Liver (tissue), 7 donors: ENCODE measurements at regions not wholly inside any gene's neighbourhood (a gene's known extent, or its start where the extent isn't known, plus 50 kb on each side); places are given as distances from the start of the nearest gene placed in this dataset.

ENCODE experiments used
- DNase-seq: peaks from one replicate; pipeline ENCODE4 v3.0.0-alpha.2; 2017; ENCODE audit warnings: low spot score
- H3K27ac ChIP-seq, 2 donors: one replicate each; pipeline ENCODE4 v1.7.0; 2013; ENCODE audit warnings: inconsistent platforms in 2 of 2, low read length in 2 of 2, control low read depth in 1 of 2, low read depth in 1 of 2, mild to moderate bottlenecking in 1 of 2
- H3K27me3 ChIP-seq, 4 donors: one replicate each; pipeline versions ENCODE4 v1.6.1 to v1.7.0; 2013; ENCODE audit warnings: low read length in 3 of 4, inconsistent platforms in 1 of 4, mild to moderate bottlenecking in 1 of 4, moderate library complexity in 1 of 4; ENCODE audit not compliant: control insufficient read depth in 4 of 4, insufficient read depth in 4 of 4
- H3K36me3 ChIP-seq, 4 donors: one replicate each; pipeline versions ENCODE4 v1.6.1 to v1.7.0; 2013; ENCODE audit warnings: low read length in 3 of 4, mild to moderate bottlenecking in 3 of 4, low read depth in 1 of 4, moderate library complexity in 1 of 4; ENCODE audit not compliant: control insufficient read depth in 4 of 4, insufficient read depth in 3 of 4
- H3K4me1 ChIP-seq, 4 donors: one replicate each; pipeline versions ENCODE4 v1.6.1 to v1.7.0; 2013; ENCODE audit warnings: low read length in 3 of 4, mild to moderate bottlenecking in 3 of 4, moderate library complexity in 1 of 4; ENCODE audit not compliant: control insufficient read depth in 4 of 4, insufficient read depth in 4 of 4
- H3K4me3 ChIP-seq, 3 donors: one replicate each; pipeline versions ENCODE4 v1.6.1 to v1.7.0; 2013; ENCODE audit warnings: low read length in 3 of 3, control low read depth in 1 of 3, low read depth in 1 of 3, mild to moderate bottlenecking in 1 of 3
- H3K9ac ChIP-seq, 2 donors: one replicate each; pipeline ENCODE4 v1.7.0; 2013; ENCODE audit warnings: low read length in 2 of 2, mild to moderate bottlenecking in 2 of 2, moderate library complexity in 2 of 2, control low read depth in 1 of 2, low read depth in 1 of 2
- H3K9me3 ChIP-seq, 4 donors: one replicate each; pipeline versions ENCODE4 v1.6.1 to v1.7.0; 2013; ENCODE audit warnings: low read length in 3 of 4; ENCODE audit not compliant: control insufficient read depth in 4 of 4
- EGR1 ChIP-seq, 2 donors: IDR thresholded peaks; 2 replicates each; pipeline ENCODE4 v1.6.1; 2016 to 2018; ENCODE audit warnings: antibody characterized with exemption in 2 of 2, low read depth in 2 of 2
- FOXA1 ChIP-seq: IDR thresholded peaks from 2 replicates; pipeline ENCODE4 v1.6.1; 2016; ENCODE audit warnings: antibody characterized with exemption
- FOXA2 ChIP-seq: IDR thresholded peaks from 2 replicates; pipeline ENCODE4 v1.6.1; 2016; ENCODE audit warnings: antibody characterized with exemption
- GABPA ChIP-seq, 2 donors: IDR thresholded peaks in 1 of 2; conservative IDR thresholded peaks in 1 of 2; 2 replicates each; pipeline ENCODE4 v1.6.1; 2016; ENCODE audit warnings: antibody characterized with exemption in 2 of 2, mild to moderate bottlenecking in 1 of 2, moderate library complexity in 1 of 2
- HNF4A ChIP-seq, 2 donors: conservative IDR thresholded peaks; 2 replicates each; pipeline ENCODE4 v1.6.1; 2016; ENCODE audit warnings: antibody characterized with exemption in 2 of 2, mild to moderate bottlenecking in 2 of 2
- JUND ChIP-seq, 2 donors: IDR thresholded peaks; 2 replicates each; pipeline ENCODE4 v1.6.1; 2016; ENCODE audit warnings: antibody characterized with exemption in 2 of 2
- NR2F2 ChIP-seq: IDR thresholded peaks from 2 replicates; pipeline ENCODE4 v1.6.1; 2016; ENCODE audit warnings: antibody characterized with exemption
- RAD21 ChIP-seq, 2 donors: IDR thresholded peaks; 2 replicates each; pipeline ENCODE4 v1.6.1; 2016; ENCODE audit warnings: antibody characterized with exemption in 2 of 2, mild to moderate bottlenecking in 2 of 2
- RXRA ChIP-seq, 2 donors: IDR thresholded peaks; 2 replicates each; pipeline ENCODE4 v1.6.1; 2017 to 2018; ENCODE audit warnings: antibody characterized with exemption in 2 of 2, mild to moderate bottlenecking in 1 of 2
- SP1 ChIP-seq: IDR thresholded peaks from 2 replicates; pipeline ENCODE4 v1.6.1; 2018; ENCODE audit warnings: antibody characterized with exemption, mild to moderate bottlenecking
- TAF1 ChIP-seq: conservative IDR thresholded peaks from 2 replicates; pipeline ENCODE4 v1.6.1; 2016; ENCODE audit warnings: antibody characterized with exemption, mild to moderate bottlenecking
- YY1 ChIP-seq: IDR thresholded peaks from 2 replicates; pipeline ENCODE4 v1.6.1; 2016; ENCODE audit warnings: antibody characterized with exemption, mild to moderate bottlenecking
- WGBS: extraction: QIAGEN DNeasy Blood & Tissue Kit; methylation state at CpG from one replicate; pipeline ENCODE4 v1.1.7; 2013; 5-methylcytosine and 5-hydroxymethylcytosine counted together
- TF ChIP-seq, protein P1 (sequence below): IDR thresholded peaks from 2 replicates; pipeline ENCODE4 v1.6.1; 2016; ENCODE audit warnings: antibody characterized with exemption, mild to moderate bottlenecking
- TF ChIP-seq, protein P2 (sequence below): IDR thresholded peaks from 2 replicates; pipeline ENCODE4 v1.6.1; 2016; ENCODE audit warnings: antibody characterized with exemption
- TF ChIP-seq, protein P3 (sequence below): IDR thresholded peaks from 2 replicates; pipeline ENCODE4 v1.6.1; 2016; ENCODE audit warnings: antibody characterized with exemption
- TF ChIP-seq, protein P4 (sequence below): IDR thresholded peaks from 2 replicates; pipeline ENCODE4 v1.6.1; 2016; ENCODE audit warnings: antibody characterized with exemption
- donor health status: healthy.
- donor health status: healthy.
- donor health status: healthy.
- donor health status: healthy.

DNA sequence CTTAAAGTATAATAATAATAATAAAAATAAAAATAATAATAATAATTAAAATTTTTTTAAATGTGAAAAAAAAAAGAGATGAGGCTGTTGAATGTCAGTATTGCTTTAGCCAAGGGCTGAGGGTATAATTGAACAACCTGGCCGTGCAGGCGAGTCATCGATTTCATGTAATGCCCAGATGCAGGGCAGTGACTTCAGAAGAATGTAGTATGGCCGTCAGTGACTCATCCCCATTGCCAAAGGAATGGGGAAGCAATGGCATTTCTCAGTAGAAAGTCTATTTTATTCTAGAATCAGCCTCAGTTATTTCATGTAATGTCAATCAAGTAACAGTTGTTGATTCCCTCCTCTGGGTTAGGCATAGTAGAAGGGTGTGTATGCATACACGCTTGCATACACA, 516.4 kb downstream of the GLRX3 start:
- WGBS = 93% methylated on average over 5 of the region's 5 CpGs
- DNase-seq = no peak
- H3K9ac ChIP-seq = no peak overlapping the region
- H3K36me3 ChIP-seq = no peaks in the 10 kb centered on the region
- no peak overlapping the region for H3K27ac ChIP-seq
- peaks cover 0 to under 1% (median 0%) of the 10 kb centered on the region in 4 donors for H3K9me3 ChIP-seq
- H3K27me3 ChIP-seq = no peaks in the 10 kb centered on the region
- TF ChIP-seq RXRA (IDR thresholded peaks at IDR 0.05) (no peak), NR2F2 (no peak), FOXA2 (no peak), GABPA (IDR thresholded peaks at IDR 0.05 in 1 of 2, conservative IDR thresholded peaks at IDR 0.05 in 1 of 2) (no peak), YY1 (no peak), EGR1 (IDR thresholded peaks at IDR 0.05; ENCODE audit: low read depth in 2 of 2) (no peak), TAF1 (no peak), RAD21 (IDR thresholded peaks at IDR 0.05) (no peak), JUND (IDR thresholded peaks at IDR 0.05) (no peak), SP1 (no peak), HNF4A (conservative IDR thresholded peaks at IDR 0.05) (no peak)
- TF ChIP-seq, protein P1, sequence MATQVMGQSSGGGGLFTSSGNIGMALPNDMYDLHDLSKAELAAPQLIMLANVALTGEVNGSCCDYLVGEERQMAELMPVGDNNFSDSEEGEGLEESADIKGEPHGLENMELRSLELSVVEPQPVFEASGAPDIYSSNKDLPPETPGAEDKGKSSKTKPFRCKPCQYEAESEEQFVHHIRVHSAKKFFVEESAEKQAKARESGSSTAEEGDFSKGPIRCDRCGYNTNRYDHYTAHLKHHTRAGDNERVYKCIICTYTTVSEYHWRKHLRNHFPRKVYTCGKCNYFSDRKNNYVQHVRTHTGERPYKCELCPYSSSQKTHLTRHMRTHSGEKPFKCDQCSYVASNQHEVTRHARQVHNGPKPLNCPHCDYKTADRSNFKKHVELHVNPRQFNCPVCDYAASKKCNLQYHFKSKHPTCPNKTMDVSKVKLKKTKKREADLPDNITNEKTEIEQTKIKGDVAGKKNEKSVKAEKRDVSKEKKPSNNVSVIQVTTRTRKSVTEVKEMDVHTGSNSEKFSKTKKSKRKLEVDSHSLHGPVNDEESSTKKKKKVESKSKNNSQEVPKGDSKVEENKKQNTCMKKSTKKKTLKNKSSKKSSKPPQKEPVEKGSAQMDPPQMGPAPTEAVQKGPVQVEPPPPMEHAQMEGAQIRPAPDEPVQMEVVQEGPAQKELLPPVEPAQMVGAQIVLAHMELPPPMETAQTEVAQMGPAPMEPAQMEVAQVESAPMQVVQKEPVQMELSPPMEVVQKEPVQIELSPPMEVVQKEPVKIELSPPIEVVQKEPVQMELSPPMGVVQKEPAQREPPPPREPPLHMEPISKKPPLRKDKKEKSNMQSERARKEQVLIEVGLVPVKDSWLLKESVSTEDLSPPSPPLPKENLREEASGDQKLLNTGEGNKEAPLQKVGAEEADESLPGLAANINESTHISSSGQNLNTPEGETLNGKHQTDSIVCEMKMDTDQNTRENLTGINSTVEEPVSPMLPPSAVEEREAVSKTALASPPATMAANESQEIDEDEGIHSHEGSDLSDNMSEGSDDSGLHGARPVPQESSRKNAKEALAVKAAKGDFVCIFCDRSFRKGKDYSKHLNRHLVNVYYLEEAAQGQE = no peak
- TF ChIP-seq, protein P2, sequence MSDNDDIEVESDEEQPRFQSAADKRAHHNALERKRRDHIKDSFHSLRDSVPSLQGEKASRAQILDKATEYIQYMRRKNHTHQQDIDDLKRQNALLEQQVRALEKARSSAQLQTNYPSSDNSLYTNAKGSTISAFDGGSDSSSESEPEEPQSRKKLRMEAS = no peak
- TF ChIP-seq, protein P3, sequence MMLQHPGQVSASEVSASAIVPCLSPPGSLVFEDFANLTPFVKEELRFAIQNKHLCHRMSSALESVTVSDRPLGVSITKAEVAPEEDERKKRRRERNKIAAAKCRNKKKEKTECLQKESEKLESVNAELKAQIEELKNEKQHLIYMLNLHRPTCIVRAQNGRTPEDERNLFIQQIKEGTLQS = no peak
- H3K4me3 ChIP-seq = no peak overlapping the region
- no peaks in the 10 kb centered on the region for H3K4me1 ChIP-seq

DNA sequence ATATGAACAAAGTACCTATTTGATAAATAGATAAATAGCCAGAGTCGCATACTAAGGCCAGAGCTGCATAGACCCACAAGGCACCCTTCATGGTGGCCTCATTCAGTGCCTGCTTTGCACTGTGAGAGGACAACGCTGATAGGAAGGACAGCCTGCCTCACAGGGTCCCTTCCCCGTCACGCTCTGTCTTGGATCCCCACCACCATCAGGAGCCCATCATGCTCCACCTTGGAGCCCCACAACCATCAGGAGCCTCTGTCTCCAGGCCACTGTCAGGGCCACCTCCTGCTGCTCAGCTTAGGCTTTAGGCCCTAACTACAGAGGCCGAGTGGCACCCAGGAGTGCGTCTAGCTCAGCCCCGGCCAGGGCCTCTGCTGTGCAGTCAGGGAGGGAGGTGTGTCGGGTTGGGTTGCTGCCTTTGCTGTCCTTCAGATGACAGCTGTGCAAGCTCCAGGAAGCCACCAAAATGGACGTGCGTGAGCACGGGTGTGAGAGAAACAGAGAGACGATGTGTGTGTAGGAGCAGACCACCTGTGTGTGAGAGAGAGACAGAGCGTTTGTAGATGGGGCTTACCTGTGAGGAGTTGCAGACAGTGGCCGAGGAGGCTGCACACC, 516.9 kb downstream of the GLRX3 start:
- no peaks in the 10 kb centered on the region for H3K36me3 ChIP-seq
- H3K4me3 ChIP-seq = no peak overlapping the region
- H3K27me3 ChIP-seq = no peaks in the 10 kb centered on the region
- WGBS = 90% methylated on average over 14 of the region's 14 CpGs
- no peaks in the 10 kb centered on the region for H3K4me1 ChIP-seq
- no peak overlapping the region for H3K9ac ChIP-seq
- H3K9me3 ChIP-seq = no peaks in the 10 kb centered on the region
- TF ChIP-seq HNF4A (conservative IDR thresholded peaks at IDR 0.05) = no peak
- TF ChIP-seq TAF1 = no peak
- TF ChIP-seq, protein P4, sequence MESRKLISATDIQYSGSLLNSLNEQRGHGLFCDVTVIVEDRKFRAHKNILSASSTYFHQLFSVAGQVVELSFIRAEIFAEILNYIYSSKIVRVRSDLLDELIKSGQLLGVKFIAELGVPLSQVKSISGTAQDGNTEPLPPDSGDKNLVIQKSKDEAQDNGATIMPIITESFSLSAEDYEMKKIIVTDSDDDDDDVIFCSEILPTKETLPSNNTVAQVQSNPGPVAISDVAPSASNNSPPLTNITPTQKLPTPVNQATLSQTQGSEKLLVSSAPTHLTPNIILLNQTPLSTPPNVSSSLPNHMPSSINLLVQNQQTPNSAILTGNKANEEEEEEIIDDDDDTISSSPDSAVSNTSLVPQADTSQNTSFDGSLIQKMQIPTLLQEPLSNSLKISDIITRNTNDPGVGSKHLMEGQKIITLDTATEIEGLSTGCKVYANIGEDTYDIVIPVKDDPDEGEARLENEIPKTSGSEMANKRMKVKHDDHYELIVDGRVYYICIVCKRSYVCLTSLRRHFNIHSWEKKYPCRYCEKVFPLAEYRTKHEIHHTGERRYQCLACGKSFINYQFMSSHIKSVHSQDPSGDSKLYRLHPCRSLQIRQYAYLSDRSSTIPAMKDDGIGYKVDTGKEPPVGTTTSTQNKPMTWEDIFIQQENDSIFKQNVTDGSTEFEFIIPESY = no peak
- no peak for TF ChIP-seq FOXA1
- no peak for TF ChIP-seq EGR1 (IDR thresholded peaks at IDR 0.05; ENCODE audit: low read depth in 2 of 2)
- no peak for TF ChIP-seq GABPA (IDR thresholded peaks at IDR 0.05 in 1 of 2, conservative IDR thresholded peaks at IDR 0.05 in 1 of 2)
- H3K27ac ChIP-seq = no peak overlapping the region
- DNase-seq = no peak
